ENCODE measurements at regions not wholly inside any gene's neighbourhood (a gene's known extent, or its start where the extent isn't known, plus 50 kb on each side); places are given as distances from the start of the nearest gene placed in this dataset.
"Not testable (repeated sequence)": the region's sequence is repeated elsewhere in the genome, so short reads cannot be mapped to it uniquely, and the experiment has no call there.

DNA sequence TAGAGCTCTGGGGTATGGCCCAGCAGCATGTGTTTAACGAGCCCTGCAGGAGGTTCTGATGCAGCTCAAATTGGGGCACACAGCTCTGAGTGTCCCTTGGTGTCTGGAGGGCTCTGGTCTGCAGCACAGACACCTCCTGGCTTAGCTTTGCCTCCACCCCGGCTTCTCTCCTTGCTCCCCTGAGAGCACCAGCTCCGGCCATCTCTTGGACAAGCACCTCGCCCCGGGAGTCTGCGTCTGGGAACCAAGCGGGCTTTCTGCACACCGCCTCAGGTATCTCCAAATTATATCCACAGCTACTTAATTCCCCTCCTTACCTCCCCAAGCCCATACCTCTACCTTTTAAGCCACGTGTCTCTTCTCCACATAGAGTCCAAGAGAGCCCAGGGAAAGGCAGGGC lies 83.7 kb upstream of the IRX4 start:
- DNase-seq (ENCODE audit: low spot score) (no peak), FAIRE-seq (no peak)

DNA sequence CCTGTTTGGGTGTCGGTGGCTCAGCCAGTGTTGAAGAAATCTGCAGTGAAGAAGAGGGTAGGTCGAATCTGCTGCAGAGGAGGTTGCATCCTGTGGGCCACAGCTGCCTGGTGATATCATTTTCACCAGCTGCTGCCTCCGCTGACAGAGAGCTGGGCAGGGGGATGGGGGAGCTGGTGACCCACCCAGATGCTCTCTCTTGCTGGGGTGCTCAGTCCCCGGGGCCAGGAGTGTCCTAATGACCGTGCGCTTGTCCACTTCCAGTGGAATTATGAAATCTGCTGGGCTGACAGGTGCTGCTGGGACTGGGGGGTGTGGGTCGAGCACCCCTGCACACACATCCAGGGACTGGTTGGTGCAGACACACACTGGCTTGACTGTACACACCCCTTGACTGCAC lies 83.2 kb upstream of the IRX4 start:
- no peak for DNase-seq (ENCODE audit: low spot score)
- no peak for FAIRE-seq

DNA sequence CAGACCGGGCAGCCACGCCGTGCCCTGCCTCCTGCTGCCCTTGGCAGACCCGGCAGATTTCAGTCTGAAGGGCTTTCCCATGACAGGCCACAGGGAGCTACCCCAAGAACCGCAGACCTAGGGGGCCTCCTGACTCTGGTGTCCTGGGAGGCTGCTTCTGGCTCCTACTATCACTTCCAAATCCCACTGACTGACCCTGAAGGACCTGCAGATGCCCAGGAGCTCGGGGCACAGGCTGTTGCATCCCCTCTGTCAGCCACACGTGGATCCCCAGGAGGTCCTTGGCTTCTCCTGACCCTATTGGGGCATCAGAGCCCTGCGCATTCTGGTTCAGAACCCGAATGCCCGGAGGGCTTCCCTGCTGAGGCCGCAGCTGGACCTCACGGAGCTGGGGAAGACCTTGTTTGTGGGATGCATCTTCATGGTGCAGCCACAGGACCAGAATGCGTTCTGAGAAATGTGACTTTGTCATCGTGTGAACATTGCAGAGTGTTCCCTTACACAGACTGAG lies 81.3 kb upstream of the IRX4 start:
- DNase-seq (ENCODE audit: low spot score) (no peak), FAIRE-seq (no peak)

DNA sequence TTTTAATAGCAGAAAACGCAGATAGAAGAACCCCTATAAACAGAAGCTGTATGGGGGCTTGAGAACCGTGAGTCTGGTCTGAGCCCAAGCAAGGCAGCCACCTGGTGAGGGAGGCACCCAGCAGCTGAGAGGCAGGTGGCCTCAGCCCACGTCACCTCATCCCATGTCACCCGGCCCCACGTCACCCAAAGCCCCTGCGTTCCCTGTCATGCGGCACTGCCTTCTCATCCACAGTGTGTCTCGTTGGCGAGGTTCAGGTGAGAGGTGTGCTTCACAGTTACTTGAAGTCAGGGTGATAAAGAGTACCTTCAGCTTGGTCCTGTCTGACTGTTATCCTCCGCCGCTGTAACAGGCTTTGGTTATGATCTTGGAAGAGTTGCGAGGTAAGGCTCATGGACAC lies 80.6 kb upstream of the IRX4 start:
- no peak for DNase-seq (ENCODE audit: low spot score)

DNA sequence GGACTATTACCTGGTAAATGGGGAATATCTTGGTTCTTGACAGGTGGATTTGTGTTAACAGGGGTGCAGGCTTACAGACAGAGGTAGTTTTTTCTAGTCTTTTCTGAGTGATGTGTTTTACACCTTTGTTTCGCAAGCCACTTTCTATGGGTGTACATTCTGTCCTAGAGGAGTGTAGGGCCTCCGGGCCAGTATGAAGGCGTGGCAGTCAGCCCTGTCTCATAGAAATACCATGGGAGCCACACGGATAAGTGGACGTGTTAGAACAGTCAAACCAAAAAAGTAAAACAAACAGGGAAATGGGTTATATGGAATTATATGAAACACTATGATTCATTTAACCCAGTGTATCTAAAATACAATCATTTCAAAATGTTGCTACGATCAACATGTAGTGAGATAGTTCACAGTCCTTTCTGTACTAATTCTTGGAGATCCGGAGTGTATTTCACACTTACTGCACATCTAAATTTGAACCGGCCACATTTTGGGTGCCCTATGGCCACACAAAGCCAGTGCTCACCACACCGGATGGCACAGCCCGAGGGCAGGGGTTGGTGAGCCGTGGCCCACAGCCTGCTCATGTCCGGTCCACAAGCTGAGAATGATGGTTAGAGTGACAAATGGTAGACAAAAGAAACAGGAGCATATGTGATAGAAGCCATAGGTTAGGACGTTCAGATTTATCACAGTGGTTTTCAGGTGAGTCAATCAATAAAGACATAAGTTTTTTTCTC lies 80.1 kb upstream of the IRX4 start:
- no peak for FAIRE-seq
- DNase-seq (ENCODE audit: low spot score) = no peak

More for the DNA sequence above, 80.6 kb upstream of the IRX4 start:
- FAIRE-seq = no peak

DNA sequence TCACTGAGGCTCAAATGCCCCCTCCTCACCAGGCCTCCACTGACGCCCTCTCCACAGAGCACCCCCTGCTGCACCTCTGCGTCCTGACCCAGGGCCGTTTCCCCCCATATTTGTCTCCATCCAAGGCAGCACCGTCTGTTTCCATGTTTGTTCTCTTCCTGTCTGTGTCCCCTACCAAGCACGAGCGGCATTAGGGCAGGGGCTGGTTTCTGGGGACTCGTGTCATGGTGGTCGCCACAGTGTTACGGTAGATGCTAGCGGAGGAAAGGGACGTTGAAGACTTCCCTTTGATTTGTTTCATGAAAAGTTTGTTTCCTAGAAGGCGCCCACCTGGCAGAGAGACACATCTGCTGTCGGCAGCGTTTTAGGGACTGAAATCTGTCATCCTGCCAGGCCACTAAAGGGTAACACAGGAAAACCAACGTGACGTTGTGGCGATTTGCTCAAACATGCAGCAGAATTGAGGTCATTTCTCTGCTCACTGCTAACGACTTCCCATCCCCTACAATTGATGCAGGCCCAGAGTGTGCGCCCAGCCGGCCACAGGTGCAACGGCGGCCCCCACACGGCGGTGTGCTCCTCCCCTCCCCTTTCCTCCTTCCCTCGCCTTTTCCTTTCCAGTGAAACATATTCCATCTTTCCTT lies 79.3 kb upstream of the IRX4 start:
- FAIRE-seq = no peak
- no peak for DNase-seq (ENCODE audit: low spot score)

DNA sequence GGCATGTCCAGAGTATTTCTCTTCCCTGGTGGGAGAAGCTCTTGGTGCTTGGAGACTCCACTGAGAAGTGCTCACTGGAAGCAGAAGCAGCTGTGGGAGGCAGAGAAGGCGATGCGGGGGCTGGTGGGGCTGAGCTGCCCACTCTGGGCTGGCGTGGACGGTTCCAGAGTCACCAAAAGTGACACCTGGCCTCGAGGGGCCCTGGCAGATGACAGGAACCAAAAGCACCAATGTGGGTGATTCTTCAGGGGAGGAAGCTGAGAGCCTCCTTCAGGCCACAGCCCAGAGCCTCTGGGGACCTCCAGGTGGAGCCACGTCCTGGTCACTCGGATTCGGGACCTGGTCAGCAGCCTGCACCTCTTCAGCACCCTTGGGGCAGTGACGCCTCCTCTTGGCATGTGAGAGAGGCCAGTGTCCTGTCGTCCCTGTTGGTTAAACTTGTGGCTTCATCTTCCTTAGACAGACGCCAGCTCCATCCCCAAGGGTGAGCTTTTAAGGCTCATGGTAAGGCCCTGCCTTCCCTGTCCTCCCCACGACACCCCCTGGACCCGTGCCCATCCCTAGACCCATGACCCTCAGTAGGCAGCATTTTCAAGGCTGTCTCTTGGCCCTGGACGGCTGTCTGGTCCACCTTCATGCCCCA lies 78.7 kb upstream of the IRX4 start:
- FAIRE-seq = no peak
- no peak for DNase-seq (ENCODE audit: low spot score)

DNA sequence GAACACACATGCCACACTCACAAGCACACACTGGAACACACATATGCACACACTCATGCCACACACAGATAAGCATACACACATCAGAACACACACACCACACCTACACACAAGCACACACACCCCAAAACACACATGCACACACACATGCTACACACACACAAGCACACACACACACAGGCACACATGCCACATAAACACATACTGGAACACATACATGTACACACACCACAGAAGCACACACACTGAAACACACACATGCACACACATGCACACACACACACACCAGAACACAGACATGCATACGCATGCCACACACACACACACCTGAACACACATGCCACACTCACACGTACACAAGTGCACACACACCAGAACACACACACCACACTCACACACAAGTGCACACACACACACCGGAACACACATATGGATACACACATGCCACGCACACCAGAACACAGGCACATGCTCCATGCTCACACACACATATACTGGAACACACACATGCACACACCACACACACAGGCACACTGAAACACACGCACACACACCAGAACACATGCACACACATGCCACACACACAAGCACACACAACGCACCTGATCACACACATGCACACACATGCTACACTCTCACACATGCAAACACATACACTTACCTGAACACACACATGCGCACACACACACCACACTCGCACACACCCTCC lies 78.0 kb upstream of the IRX4 start:
- FAIRE-seq (no peak), DNase-seq (ENCODE audit: low spot score) (no peak)

DNA sequence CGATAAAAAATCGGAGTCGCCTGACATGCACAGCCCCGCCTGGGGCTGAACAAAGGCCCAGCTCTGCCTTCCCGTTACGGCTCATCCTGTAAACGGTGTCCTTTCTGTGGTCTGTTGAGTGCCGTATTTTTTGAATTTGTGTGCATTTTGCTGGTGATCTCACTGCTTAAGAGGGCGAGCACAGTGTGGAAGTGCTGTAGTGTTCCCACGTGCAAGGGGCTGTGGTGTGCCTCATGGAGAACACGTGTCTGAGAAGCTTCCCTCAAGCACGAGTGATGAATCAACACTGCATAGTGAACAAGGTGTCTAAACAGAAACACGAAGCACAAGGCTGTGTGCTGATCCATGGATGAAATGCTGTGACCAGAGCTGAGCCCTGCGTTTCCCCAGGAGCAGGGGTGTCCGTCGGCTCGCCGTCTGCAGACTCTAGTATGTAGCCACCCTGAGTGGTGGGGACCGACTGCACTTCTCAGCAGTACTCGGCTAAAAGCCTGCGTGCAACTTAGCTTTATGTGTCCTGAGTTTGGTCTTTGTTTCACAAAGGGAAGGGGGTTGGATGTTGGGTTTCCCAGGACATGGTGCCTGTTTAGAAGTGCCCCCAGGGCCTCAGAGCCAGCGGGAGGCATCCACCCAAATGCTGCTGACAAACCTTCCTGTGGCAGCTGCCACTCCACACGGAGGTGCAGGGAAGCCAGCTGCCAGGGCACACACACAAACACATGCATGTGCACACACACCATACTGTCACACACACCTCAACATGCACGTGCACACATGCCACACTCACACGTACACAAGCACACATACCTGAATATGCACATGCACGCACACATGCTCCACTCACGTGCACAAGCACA lies 77.2 kb upstream of the IRX4 start:
- DNase-seq (ENCODE audit: low spot score) = no peak
- no peak for FAIRE-seq

DNA sequence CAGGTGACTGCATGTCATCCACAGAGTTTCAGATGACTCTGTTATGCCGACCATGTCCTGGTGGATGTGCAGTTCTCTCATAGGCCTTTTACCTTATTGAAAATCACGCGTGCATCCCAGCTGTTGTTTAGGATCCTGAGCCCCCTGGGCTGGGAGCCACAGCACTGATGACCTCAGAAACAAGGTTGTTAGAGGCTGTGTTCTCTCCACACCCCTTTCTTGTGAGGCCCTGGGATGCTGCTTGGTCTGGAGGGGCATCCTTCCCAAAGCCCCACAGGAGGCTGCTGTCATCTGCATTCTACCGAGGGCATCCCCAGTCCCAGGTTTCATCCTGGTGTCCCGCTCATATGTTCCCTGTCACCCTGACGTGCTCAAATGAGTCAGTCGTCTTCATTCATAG lies 76.5 kb upstream of the IRX4 start:
- FAIRE-seq = no peak
- no peak for DNase-seq (ENCODE audit: low spot score)

DNA sequence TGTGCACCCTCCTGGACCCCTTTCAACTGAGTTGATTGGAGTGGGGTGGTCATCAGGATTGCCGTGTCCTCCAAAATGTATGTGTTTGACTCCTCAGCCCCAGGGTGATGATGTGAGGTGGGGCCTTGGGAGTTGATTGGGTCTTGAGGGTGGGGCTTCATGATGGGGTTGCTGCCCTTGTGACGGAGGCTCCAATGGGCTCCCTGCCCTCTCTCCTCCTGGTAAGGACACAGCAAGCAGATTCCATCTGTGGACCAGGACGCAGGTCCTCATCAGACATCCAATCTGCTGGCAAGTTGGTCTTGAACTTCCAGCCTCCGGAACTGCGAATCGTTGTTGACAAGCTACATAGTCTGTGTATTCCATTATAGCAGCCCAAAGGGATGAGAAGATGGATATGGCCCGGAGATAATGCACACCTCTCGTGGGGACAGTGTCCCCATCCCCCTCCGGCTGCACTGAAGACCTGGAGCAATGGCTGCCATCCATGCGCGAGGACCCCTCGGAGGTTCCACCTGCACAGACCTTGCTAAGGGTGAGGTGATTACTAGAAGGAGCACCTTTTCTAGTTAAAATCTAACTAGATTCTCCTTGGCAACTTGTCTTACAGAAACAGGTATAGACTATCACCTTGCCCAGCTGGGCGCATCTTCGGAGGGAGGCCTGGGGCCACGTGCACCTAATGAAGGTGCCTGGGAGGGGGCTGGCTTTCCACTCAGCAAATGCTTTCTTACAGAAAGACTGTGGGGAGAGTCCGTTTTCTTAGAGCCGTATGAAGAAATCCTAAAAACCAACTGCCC lies 75.7 kb upstream of the IRX4 start:
- FAIRE-seq = no peak
- no peak for DNase-seq (ENCODE audit: low spot score)

DNA sequence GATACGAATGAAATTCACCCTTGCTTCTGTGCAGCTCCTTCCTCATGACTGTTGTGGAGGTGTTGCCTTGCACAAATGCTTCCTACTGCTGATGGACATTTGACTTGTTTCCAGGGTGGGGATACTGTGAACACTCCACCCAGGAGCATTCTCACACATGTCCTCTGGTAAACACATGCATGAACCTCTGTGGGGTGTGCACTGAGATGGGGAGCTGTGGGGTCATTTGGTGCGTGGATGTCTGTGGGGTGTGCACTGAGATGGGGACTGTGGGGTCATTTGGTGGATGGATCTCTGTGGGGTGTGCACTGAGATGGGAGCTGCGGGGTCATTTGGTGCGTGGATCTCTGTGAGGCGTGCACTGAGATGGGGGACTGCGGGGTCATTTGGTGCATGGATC lies 72.9 kb upstream of the IRX4 start:
- no peak for FAIRE-seq
- no peak for DNase-seq (ENCODE audit: low spot score)

DNA sequence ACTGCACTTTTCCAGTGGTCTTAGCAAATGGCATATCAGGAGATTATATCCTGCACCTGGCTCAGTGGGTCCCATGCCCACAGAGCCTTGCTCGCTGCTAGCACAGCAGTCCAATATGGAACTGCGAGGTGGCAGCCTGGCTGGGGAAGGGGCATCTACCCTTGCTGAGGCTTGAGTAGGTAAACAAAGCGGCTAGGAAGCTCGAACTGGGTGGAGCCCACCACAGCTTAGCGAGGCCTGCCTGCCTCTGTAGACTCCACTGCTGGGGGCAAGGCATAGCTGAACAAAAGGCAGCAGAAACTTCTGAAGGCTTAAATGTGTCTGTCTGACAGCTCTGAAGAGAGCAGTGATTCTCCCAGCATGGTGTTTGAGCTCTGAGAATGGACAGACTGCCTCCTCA lies 71.0 kb upstream of the IRX4 start:
- not testable (repeated sequence) for DNase-seq (ENCODE audit: low spot score); FAIRE-seq

DNA sequence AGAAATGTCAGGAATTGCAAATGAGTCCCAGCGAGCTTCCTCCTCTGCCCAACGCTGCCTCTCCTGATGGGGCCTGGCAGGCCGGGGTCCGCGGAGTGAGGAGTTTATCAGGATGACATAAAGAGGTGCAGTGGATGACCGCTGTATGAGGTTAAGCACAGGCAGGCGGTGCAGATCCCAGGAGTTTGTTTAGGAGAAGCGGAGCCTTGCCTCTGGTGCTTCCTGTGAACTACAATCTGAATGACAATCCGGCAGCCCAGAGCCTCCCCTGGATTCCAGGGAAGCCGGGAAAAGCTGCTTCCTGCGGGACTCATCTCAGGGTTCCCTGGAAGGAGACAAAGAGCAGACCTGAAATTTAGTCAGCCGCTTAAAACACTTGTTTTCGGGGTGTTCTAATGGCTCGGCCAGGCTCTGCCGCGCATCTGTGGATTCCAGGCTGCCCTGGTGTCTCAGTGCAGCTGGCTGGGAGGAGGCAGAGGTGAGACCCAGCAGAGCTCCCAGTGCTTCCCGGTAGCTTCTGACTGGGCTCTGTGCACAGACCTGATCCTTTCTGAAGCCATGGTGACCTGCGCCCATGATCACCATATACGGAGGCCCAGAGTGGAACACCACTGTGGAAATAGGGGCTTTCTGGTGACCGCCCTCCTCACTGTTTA lies 69.8 kb upstream of the IRX4 start:
- DNase-seq (ENCODE audit: low spot score) (no peak), FAIRE-seq (no peak)

DNA sequence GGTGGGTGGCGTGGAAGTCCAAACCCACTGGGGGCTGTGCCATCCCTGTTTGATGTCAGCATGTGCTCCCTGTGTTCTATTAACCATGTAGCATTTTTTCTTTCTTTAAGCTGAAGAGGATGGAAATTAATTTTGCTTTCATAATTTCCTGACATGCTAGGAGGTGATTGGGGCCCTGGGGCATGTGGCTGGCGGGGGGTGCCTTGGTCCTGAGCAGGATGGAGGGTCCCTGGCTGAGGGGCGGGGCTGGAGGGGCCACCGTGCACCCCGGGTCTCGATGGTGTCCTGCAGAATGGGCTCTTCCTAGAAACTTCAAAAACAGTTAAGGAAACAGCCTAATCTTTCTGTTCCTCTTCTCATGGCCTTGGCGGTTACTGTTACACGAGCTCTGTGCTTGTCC lies 69.3 kb upstream of the IRX4 start:
- DNase-seq (ENCODE audit: low spot score) = no peak
- no peak for FAIRE-seq

DNA sequence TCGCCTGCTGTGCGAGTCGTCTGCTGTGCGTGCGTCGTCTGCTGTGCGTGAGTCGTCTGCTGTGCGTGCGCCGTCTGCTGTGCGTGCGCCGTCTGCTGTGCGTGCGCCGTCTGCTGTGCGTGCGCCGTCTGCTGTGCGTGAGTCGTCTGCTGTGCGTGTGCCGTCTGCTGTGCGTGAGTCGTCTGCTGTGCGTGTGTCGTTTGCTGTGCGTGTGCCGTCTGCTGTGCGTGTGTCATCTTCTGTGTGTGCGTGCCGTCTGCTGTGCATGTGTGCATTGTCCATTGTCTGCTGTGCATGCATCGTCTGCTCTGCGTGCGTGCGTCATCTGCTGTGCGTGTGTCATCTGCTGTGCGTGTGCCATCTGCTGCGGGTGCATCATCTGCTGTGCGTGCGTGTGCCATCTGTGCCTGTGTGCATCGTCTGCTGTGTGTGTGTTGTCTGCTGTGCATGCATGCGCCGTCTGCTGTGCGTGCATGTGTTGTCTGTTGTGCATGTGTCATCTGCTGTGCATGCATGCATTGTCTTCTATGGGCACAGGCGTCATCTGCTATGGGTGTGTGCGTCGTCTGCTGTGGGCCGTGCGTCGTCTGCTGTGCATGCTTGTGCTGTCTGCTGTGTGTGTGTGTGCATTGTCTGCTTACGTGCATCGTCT lies 68.6 kb upstream of the IRX4 start:
- FAIRE-seq = no peak
- no peak for DNase-seq (ENCODE audit: low spot score)

DNA sequence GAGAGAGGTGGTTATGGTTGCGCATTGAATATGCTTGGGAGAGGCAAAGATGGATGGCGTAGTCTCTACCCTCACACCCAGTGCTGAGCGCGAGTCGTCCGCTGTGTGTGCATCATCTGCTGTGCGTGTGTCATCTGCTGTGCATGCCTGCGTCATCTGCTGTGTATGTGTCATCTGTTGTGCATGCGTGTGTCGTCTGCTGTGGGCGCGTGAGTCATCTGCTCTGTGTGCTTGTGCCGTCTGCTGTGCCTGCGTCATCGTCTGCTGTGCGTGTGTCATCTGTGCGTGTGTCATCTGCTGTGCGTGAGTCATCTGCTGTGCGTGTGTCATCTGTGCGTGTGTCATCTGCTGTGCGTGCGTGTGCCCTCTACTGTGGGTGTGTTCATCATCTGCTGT lies 68.0 kb upstream of the IRX4 start:
- DNase-seq (ENCODE audit: low spot score) (no peak), FAIRE-seq (no peak)

DNA sequence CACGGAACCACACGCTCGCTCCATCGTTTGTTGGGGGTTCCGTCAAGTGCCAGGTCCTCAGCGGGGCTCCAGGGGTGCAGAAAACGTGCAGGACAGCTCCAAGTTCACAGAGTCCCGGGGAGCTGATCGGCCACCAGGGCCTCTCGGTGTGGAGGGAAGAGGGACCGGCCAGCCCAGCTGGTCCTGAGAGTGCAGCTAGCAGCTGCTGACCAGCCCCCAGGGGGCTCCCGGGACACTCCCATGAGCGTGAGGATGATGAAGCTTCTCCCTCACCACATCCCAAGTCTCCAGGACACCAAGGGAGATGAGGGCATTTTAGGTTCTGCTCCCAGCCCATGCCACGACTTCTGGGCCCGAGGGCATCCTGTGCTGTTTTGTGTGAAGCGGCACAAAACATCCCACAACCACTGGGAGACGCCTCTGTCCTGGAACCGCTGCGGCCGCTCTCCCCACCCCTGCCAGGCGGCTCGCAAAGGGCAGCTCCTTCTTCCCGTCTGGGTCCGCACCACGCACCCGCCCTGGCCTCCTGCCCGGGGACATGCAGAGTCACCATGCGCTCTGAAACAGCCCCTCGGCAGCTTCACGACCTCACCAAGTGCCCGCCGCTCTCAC lies 67.5 kb upstream of the IRX4 start:
- FAIRE-seq (no peak), DNase-seq (ENCODE audit: low spot score) (no peak)

DNA sequence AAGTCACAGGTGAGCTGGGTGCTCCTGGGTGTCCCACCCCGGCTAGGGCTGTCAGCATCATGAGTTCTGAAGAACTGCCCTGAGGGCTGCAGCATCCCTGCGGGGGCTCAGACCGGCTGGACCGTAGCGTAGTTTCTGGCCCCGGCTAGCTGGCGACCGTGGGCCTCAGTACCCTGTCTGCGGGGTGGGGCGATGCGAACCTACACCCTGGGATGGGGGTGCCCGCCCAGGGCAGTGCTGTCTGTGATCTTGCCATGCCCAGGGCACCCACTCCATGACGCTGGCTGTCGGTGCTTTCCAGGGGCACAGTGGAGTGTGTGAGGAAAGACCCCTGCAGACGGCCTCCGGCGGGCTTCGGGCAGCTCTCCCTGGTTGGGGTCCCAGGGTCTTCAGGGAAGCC lies 66.5 kb upstream of the IRX4 start:
- no peak for DNase-seq (ENCODE audit: low spot score)
- no peak for FAIRE-seq

Data from RCC 7860 (cell line).